Gastroesophageal sphincter (tissue), 4 donors: ENCODE measurements at regions not wholly inside any gene's neighbourhood (a gene's known extent, or its start where the extent isn't known, plus 50 kb on each side); places are given as distances from the start of the nearest gene placed in this dataset.
A peak's percentile ranks its signal among the peaks of the same experiment; 100 is the strongest.

ENCODE experiments used
- ATAC-seq: fragments of 150-250 bp; one replicate; pipeline ENCODE4 v1.9.1; 2016; ENCODE audit warnings: mild to moderate bottlenecking, moderate library complexity
- H3K27ac ChIP-seq, 4 donors: fragments of 200-600 bp; sonication (generic) in 3 of 4; 1 replicate in 3 of 4; 2 replicates in 1 of 4; pipeline ENCODE4 v1.5.1; 2016 to 2019
- H3K27me3 ChIP-seq: fragments of 200-600 bp; sonication (generic); one replicate; pipeline ENCODE4 v1.5.1; 2019
- H3K36me3 ChIP-seq, 2 donors: fragments of 200-600 bp; sonication (generic); one replicate each; pipeline ENCODE4 v1.5.1; 2019; ENCODE audit warnings: control low read depth in 1 of 2
- H3K4me1 ChIP-seq, 3 donors: fragments of 200-600 bp; sonication (generic); 1 replicate in 2 of 3; 2 replicates in 1 of 3; pipeline ENCODE4 v1.5.1; 2016 to 2019; ENCODE audit warnings: control low read depth in 2 of 3
- H3K4me3 ChIP-seq, 2 donors: fragments of 200-600 bp; sonication (generic); one replicate each; pipeline ENCODE4 v1.5.1; 2019; ENCODE audit warnings: mild to moderate bottlenecking in 1 of 2, moderate library complexity in 1 of 2
- H3K9me3 ChIP-seq, 3 donors: fragments of 200-600 bp; sonication (generic); one replicate each; pipeline ENCODE4 v1.5.1; 2017 to 2019; ENCODE audit warnings: control low read depth in 2 of 3
- EP300 ChIP-seq: sonication (generic); formaldehyde crosslinking; IDR thresholded peaks from one replicate; pipeline ENCODE4 v1.6.1; 2017; ENCODE audit warnings: antibody characterized with exemption, mild to moderate bottlenecking
- POLR2A ChIP-seq, 2 donors: fragments of 450-650 bp; IDR thresholded peaks; one replicate each; pipeline ENCODE4 v1.6.1; 2017; ENCODE audit warnings: antibody characterized with exemption in 2 of 2, mild to moderate bottlenecking in 2 of 2, moderate library complexity in 1 of 2
- POLR2AphosphoS5 ChIP-seq: sonication (generic); formaldehyde crosslinking; IDR thresholded peaks from one replicate; pipeline ENCODE4 v1.6.1; 2017; ENCODE audit warnings: antibody characterized with exemption
- WGBS, 2 donors: methylation state at CpG; one replicate each; pipeline ENCODE4 v1.1.5; 2018; ENCODE audit warnings: low coverage in 1 of 2; 5-methylcytosine and 5-hydroxymethylcytosine counted together
- TF ChIP-seq, protein P1 (sequence below), 4 experiments: fragments of 200-600 bp in 2 of 4; fragments of 450-650 bp in 2 of 4; sonication (generic) in 1 of 4; IDR thresholded peaks; one replicate each; pipeline ENCODE4 v1.5.1; 2017 to 2019; ENCODE audit warnings: antibody characterized with exemption in 4 of 4, mild to moderate bottlenecking in 2 of 4, moderate library complexity in 2 of 4

DNA sequence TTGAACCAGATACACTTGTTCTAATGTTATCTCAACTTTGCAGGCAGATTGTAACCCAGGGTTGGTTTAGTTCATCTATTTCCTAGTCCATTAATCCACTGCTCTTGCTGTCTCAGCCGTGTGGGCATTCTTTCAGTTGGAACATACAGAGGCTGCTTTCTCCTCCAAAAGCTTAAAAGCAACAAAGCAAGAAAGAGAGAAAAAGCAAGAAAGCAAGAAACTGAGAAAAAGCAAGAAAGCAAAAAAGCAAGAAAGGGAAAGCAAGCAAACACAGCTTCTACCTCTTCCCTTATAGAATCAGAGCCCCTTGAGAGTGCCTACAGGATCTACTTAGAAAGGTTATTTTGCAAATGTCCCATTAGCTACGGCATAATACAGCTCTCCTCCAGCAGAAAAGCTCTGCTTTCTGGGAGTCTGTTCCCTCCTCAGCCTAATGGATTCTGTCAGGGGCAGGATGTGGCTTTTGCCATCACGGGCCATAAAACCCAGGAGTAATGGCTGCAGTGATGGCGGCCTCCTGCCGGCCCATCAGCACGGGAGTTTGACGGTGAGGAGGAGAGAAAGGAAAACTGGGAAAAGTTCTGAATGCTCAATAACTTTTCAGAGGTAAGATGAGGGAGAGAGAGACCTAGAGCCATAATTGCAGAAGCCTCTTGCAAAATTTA lies 156.8 kb upstream of the JARID2 start:
- TF ChIP-seq POLR2A (IDR thresholded peaks at IDR 0.05), result no peak
- TF ChIP-seq POLR2AphosphoS5, result no peak
- TF ChIP-seq, protein P1, sequence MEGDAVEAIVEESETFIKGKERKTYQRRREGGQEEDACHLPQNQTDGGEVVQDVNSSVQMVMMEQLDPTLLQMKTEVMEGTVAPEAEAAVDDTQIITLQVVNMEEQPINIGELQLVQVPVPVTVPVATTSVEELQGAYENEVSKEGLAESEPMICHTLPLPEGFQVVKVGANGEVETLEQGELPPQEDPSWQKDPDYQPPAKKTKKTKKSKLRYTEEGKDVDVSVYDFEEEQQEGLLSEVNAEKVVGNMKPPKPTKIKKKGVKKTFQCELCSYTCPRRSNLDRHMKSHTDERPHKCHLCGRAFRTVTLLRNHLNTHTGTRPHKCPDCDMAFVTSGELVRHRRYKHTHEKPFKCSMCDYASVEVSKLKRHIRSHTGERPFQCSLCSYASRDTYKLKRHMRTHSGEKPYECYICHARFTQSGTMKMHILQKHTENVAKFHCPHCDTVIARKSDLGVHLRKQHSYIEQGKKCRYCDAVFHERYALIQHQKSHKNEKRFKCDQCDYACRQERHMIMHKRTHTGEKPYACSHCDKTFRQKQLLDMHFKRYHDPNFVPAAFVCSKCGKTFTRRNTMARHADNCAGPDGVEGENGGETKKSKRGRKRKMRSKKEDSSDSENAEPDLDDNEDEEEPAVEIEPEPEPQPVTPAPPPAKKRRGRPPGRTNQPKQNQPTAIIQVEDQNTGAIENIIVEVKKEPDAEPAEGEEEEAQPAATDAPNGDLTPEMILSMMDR (IDR thresholded peaks at IDR 0.05), result no peak
- TF ChIP-seq EP300, result no peak
- Histone ChIP-seq H3K4me3 (no peak overlapping the region), H3K9me3 (no peaks in the 10 kb centered on the region), H3K36me3 (no peaks in the 10 kb centered on the region), H3K4me1 (no peaks in the 10 kb centered on the region), H3K27ac (no peak overlapping the region), H3K27me3 (no peaks in the 10 kb centered on the region)
- WGBS, 2 donors, result 53% methylated on average over 6 of the region's 7 CpGs; no CpG with 5 or more reads in 1 of the 2 donors
- ATAC-seq, result no peak

DNA sequence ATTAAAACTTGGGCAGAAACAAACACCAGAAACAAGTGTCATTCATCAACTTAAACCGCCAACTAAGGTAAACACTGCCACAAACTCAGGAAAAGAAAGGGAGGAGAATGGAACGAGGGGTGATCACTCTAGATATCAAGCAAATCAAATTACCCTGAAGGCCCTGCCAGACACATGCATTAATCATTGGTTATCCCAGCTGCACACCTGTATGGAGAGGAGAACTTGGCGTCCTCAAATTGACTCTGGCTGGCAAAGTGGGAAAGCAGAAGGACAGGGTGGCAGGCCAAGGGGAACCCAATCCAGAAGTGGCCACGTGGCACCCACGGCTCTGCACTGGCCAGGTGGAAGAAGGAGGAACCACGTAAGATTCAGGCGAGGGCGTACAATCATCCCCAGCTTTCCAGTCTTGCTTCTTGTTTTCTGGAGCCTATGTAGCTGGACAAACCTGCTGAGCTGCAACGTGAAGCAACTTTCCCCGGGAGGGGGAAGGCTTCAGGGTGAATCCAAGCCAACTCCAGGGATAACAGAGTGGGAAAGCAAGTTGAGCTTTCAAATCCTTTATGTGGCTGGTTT lies 156.2 kb upstream of the JARID2 start:
- no peaks in the 10 kb centered on the region for H3K36me3 ChIP-seq
- no peaks in the 10 kb centered on the region for H3K27me3 ChIP-seq
- 55 to 94% methylated on average over 5 to 10 of the region's 10 CpGs for WGBS, 2 donors
- peak; percentile 31 for ATAC-seq
- TF ChIP-seq EP300, result no peak
- no peaks in the 10 kb centered on the region for H3K4me1 ChIP-seq
- H3K9me3 ChIP-seq, result no peaks in the 10 kb centered on the region
- H3K4me3 ChIP-seq, result no peak overlapping the region
- no peak overlapping the region for H3K27ac ChIP-seq

DNA sequence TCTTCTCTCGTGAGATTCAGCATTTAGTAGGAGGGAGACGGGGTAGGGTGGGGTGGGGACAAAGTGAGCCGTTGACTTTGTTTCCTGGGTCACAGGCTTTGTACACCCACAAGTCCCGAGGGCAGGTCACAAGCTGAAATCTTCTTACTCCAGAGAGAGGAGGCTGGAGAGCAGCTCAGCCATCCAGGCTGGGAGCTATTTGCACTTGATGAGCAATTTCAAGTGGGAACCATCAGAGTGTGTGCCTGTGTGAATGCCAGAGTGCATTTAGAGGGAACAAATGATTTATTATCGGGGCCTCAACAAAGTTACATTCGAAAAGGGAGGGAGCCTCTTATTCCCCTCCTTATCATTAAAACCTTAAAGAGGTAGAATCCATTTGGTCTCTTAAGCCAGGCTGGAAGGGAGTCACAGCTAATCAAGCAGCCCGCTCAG lies 155.7 kb upstream of the JARID2 start:
- no peaks in the 10 kb centered on the region for H3K9me3 ChIP-seq
- no peak overlapping the region for H3K27ac ChIP-seq
- 42 to 46% methylated on average over 4 of the region's 7 CpGs for WGBS, 2 donors
- ATAC-seq, result peak; percentile 39
- TF ChIP-seq, protein P1 (IDR thresholded peaks at IDR 0.05), result no peak
- H3K36me3 ChIP-seq, result no peaks in the 10 kb centered on the region
- no peaks in the 10 kb centered on the region for H3K4me1 ChIP-seq
- H3K4me3 ChIP-seq, result no peak overlapping the region
- no peaks in the 10 kb centered on the region for H3K27me3 ChIP-seq

DNA sequence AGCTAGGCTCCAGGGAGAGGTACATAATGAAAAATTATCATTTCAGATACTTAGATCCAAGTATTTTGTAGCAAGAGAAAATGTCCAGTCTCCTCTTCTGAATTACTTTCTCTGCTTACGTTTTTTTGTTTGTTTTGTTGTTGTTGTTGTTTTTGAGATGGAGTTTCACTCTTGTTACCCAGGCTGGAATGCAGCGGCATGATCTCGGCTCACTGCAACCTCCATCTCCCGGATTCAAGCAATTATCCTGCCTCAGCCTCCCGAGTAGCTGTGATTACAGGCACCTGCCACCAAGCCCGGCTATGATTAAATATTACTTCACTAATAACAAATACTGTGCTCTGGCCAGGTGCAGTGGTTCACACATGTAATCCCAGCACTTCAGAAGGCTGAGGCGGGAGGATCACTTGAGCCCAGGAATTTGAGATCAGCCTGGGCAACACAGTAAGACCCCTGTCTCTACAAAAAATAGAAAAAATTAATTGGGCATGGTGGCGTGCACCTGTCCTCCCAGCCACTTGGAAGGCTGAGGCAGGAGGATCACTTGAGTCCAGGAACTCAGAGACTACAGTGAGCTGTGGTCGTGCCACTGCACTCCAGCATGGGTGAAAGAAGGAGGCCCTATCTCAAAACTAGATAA lies 155.0 kb upstream of the JARID2 start:
- H3K27ac ChIP-seq, result no peak overlapping the region
- no peaks in the 10 kb centered on the region for H3K36me3 ChIP-seq
- no peaks in the 10 kb centered on the region for H3K27me3 ChIP-seq
- TF ChIP-seq POLR2AphosphoS5 (no peak), EP300 (no peak), POLR2A (IDR thresholded peaks at IDR 0.05) (no peak)
- TF ChIP-seq, protein P1 (IDR thresholded peaks at IDR 0.05), result no peak
- H3K9me3 ChIP-seq, result no peaks in the 10 kb centered on the region
- no peak overlapping the region for H3K4me3 ChIP-seq
- H3K4me1 ChIP-seq, result no peaks in the 10 kb centered on the region
- ATAC-seq, result no peak
- 70 to 81% methylated on average over 4 to 8 of the region's 9 CpGs for WGBS, 2 donors

DNA sequence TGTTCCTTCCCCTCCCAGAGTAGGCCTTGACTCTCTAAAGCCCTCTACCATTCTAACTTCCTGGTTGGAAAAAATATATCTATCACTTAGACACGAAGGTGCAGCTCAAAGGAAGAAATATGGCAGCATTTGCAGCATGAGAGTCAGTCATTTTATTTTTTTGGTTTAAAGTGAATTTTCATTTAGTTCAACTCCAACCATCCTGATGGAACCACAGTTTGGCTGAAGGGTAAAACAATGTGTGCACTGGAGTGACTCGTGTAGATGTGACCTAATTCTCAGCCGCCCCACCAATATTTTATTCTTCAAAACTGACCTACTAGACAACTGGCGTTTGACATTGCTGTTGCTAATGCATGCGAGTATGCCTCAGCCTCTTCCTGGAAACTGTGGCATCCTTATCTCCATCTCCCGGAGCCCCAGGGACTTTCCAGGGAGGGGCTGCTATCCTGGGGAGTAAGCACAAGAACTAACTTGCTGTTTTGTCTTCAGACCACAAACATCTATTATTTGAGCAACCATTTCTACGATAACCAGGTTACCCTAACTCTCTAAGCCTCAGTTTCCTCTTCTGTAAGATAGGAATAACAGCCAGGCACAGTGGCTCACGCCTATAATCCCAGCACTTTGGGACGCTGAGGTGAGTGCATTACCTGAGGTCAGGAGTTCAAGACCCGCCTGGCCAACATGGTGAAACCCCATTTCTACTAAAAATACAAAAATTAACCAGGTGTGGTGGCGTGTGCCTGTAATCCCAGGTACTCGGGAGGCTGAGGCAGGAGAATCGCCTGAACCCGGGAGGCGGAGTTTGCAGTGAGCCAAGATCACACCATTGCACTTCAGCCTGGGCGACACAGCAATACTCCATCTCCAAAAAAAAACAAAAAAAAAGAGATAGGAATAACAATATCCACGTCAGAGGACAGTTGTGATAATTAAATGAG lies 148.7 kb upstream of the JARID2 start:
- 83 to 90% methylated on average over 4 to 13 of the region's 17 CpGs for WGBS, 2 donors
- H3K36me3 ChIP-seq, result no peaks in the 10 kb centered on the region
- ATAC-seq, result no peak
- no peak overlapping the region for H3K4me3 ChIP-seq
- H3K9me3 ChIP-seq, result no peaks in the 10 kb centered on the region
- H3K27ac ChIP-seq, result no peak overlapping the region
- TF ChIP-seq EP300 (no peak), POLR2A (IDR thresholded peaks at IDR 0.05) (no peak), POLR2AphosphoS5 (no peak)
- TF ChIP-seq, protein P1 (IDR thresholded peaks at IDR 0.05), result no peak
- no peaks in the 10 kb centered on the region for H3K27me3 ChIP-seq
- no peaks in the 10 kb centered on the region for H3K4me1 ChIP-seq
